HG03442 (cell line): ENCODE measurements at regions not wholly inside any gene's neighbourhood (a gene's known extent, or its start where the extent isn't known, plus 50 kb on each side); places are given as distances from the start of the nearest gene placed in this dataset.
"Not testable (repeated sequence)": the region's sequence is repeated elsewhere in the genome, so short reads cannot be mapped to it uniquely, and the experiment has no call there.

Experiments used
- ATAC-seq: cut with Tn5 transposase; IDR thresholded peaks from one replicate; pipeline ENCODE4 v1.9.1; 2021; ENCODE audit warnings: mild to moderate bottlenecking, moderate library complexity; ENCODE audit not compliant: unreplicated experiment

DNA sequence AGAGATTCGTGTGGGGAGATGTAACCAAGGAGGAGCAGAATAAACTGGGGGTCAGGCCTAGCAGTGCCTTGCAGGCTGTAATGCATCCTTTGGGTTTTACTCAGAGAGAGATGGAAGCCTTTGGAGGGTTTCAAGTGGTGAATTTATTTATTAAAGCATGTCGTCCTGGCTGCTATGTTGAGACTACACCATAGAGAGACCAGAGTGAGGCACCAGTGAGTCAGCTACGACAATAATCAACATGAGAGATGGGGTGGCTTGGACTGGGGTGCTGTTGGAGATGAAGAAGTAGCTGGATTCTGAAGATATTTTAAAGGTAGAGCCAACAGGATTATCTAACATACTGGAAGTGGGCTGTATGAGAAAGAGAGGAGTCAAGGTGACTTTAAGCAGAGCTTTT, 335.3 kb upstream of the ARHGEF26 start:
- no peak for ATAC-seq

DNA sequence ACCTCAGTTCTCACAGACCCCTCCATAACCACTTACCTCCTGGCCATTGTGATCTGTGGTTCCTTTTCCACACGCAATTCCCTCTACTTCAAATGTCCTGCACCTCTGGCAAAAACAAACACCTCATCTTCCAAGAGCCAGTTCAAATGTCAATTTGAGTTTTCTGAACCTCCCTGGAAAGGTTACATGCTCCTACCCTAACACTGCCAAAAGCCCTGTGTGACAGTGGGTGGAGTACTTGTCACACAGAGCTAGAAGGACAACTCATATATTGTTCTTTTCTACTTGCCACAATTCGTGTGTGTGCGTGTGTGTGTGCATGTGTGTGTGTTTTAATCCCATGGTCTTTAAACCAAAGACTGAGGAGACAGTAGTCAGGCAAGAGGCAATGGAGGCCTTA, 331.8 kb upstream of the ARHGEF26 start:
- no peak for ATAC-seq

DNA sequence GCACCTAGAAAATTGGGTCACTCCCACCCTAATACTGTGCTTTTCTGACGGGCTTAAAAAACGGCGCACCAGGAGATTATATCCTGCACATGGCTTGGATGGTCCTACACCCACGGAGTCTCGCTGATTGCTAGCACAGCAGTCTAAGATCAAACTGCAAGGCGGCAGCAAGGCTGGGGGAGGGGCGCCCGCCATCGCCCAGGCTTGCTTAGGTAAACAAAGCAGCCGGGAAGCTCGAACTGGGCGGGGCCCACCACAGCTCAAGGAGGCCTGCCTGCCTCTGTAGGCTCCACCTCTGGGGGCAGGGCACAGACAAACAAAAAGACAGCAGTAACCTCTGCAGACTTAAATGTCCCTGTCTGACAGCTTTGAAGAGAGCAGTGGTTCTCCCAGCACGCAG, 324.1 kb upstream of the ARHGEF26 start:
- not testable (repeated sequence) for ATAC-seq

DNA sequence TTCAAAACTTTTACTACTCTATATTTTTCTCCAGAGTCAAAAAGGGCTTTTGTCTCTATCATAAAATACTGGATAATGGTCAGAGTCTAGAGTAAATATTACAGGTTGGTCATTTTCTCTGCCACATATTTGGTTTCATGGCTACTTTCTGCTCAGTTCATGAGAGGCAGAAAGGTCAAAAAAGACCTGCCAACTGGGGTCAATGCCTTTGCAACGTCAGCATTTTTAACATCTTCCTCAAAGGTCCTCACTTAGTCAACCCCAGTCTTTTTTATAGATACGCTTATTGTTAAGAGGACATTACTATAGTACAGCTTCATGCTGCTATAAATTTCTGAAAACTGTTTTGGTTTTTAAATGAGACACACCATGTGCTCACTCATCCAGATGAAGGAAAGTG, 312.1 kb upstream of the ARHGEF26 start:
- no peak for ATAC-seq

DNA sequence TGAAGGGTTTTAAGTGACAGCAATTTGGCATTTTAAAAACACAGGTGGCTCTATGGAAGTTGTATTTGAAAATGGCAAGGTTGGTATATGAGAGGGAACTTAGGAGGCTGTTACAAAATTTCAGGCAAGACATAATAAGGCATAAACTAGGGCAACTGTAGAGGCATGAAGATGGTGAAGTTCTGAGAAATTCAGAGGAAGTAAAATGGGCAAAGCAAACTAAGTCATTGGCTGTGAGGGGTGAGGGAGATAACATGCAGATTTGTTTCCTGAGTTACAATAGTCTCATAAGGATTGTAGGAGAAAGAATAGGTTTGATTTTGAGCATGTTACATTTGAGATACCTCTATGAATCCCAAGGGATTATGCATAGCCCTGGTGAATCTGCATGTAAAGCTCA, 302.9 kb upstream of the ARHGEF26 start:
- ATAC-seq = no peak

DNA sequence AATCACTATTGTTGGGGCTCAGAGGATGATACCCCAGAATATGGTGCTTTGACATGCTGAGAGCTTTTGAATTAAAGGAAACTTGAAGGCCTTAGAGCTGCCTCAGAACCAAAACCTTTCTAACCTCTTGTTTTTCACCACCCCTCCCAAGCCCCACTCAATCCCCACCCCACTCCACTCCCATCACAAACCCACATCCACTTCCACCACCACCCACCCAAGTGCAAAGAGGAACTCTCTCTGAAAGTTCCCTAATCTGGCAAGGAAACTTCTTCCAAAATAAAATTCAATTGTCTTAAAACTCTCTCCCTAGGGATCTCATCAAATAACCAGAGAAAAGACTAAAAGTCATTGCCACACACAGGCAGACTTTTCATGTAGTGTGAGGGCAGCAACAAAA, 301.2 kb upstream of the ARHGEF26 start:
- no peak for ATAC-seq

DNA sequence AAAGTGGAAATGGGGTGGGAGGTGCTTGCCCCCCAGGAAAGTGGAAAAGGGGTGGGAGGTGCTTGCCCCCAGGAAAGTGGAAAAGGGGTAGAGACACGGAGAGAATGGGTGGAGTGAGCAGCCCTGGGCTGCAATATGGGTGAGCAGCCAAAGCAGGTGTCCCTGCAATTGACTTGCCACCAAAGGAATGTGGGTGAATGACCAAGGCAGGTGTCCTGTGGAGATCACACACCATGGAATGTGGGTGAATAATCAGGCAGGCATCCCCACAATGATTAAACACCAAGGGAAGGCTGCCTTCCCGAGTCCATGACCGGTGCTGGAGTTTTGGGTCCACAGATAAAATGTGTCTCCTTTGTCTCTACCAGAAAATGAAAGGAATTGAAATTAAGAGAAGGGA, 292.8 kb upstream of the ARHGEF26 start:
- ATAC-seq = not testable (repeated sequence)

DNA sequence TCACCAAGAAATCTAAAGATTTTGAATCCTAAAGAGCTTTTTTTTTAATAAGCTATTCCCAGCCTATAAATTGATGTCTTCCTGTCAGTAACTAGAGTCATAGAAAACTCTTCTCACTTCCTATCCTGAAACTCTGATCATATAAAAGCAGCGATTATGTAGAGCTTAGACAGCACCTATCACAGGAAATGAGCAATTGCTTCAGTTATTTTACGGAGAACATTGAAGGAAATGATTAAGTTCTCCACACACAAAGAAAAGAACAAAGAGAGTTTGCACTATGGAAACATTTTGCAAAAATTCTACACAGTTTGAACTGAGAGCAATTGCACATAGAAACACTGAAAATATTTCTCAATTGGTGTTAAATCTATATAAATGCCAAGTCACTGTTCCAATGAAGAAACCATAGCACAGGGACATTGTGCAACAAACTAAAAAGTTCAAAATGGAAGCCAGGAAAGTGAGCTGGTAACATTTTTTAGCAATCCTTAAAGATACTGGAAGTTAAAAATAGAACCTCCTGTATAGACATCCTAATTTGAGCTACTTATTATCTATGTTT, 291.5 kb upstream of the ARHGEF26 start:
- ATAC-seq = no peak

DNA sequence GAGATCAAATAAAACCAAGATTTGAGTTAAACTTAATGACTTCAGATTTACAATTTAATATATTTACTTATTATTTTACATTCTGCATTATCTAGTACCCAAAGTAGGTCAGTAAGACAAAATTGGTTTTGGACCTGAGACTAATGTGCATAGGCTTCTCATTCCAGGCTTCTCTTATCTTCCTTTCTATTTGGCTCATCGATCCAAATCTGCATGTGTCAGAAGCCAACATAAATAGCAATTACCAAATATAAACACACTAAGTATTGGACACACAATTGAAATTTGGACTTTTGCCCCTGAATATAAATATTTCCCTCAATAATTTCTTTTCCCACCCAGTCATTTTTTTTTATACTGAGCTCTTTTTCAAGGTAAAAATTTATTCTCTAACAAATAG, 290.6 kb upstream of the ARHGEF26 start:
- no peak for ATAC-seq

DNA sequence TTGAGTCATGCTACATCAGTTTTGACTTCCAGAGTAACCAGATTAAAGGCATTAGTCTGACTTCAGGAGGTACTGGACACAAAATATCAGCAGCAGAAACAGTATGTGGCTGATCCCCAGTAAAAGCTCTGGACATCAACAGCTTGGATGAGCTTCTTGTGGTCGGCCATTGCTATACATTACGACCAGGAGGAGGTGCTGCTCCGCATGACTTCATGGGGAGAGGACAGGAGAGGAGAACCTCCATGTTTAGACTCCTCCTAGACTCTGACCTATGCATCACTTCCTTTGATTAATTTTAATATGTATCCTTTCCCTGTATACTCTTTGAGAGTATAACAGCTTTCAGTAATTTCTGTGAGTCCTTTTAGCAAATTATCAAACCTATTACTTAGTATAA, 285.6 kb upstream of the ARHGEF26 start:
- ATAC-seq = no peak

DNA sequence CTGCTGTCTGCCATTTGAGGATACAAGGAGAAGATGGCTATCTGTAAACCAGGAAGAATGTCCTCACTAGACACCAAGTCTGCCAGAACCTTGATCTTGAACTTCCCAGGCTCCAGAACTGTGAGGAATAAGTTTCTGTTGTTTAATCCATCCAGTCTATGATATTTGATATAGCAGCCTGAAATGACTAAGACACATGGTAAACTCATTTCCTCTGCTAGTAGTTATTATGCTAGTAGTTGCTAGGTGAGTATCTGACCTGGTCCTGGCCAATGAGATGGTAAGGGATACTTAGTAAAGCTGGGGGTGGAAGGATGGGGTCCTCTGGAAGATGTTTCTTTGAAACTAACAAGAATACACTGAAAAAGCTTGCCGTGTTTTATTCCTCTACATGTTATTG, 280.7 kb upstream of the ARHGEF26 start:
- no peak for ATAC-seq

DNA sequence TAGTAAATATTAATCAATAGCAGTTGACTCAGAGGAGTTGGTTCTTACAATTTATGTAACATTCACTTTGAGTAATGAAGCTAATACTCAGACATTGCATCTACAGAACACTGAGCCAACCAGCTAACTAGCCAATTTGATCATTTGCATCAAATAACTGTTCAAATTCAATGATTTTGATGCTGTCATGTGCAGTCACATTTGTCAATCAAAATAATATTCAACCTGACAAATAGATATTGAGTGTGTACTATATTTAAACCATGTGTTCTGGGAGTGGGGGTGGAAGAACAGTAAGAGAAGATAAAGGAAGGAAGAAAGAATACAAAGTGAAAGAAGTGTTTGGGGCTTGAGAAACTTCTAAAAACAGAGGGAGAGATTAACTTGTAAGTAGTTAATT, 277.2 kb upstream of the ARHGEF26 start:
- ATAC-seq = no peak

DNA sequence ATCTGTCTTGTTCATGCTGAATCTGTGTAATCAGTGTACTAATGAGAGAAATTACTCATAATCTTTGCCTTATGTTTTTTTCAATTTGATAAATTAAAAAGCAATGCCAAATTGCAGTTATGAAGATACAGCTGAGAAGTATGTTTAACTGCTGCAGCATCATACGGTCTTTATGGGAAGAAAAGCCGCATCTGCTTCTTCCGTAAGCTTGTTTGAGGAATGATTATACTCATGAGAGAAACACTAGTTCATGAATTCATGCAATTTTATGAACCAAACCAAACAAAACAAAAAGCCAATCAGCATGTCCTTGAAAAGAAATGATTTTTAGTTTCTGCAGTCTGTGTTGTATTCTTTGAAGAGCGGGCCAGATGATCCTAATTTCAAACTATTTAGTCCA, 275.9 kb upstream of the ARHGEF26 start:
- ATAC-seq = no peak

DNA sequence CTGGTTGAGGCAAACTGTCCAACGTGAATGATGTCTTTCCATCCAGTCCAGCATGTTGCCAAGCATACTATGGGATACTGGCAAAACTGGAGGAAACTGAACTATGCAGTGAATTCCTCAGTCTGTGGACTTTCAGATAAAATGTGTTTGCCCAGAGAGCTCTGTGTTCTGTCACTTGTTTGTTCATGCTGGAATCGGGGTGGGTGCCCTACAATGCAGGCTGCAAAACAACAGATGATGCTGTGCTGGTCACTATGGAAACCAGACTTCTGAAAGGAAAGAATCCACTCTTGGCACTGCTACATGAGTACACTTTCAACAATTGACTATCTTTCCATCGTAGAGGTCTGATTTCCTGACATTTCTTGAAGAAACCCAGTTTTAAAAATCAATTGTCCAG, 272.5 kb upstream of the ARHGEF26 start:
- ATAC-seq = no peak

DNA sequence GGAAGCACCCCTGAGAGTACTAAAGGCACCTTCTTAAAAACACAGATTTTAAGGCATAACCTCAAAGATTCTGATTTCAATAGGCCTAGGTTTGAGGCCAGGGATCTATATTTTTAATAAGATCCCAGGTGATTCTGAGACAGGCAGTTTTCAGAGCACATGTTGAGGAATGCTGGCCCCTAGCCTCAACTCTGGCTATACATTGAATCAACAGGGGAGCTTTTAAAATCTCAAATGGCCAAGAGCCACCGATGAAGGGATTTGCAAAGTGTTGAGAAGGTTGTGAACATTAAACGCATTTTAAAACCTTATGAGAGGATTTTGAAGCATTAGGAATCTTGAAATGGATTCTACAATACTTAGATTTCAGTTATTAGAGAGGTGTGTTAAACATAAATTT, 268.8 kb upstream of the ARHGEF26 start:
- ATAC-seq = no peak

DNA sequence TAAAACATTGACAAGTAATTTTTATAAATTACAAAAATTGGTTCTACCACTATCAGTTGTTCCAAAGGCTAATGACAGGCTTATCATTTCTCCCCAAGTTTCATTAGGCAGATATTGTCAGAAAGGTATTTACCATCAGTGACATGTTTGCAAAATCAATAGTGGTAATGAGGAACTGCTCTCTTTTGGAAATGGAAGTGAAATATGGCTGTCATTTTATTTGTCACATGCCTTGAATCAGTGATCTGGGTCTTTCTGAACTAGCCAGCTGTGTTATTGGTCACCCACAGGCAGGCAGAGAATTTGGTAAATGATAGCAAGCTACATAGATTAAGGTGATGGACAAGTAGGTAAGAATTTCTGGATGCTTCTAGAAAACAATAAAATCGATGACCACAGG, 268.0 kb upstream of the ARHGEF26 start:
- ATAC-seq = no peak

DNA sequence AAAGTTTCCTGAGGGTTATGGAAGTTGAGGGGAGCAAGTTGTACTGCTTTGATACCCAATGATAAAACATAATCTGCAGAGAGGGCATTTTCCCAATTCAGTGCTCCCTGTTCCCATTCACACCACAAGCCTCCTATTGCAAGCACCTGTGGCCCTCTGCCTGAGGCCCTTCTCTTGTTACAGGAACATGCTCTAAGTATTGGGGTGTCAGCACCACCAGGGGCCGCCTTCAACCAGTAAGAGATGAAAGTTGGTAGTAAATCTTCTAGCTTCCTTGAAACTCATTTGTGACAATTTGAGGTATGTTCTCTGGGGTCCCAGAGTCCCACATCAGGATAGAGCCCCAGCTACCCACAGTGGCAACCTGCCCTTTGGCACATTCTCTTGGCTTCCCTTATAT, 265.4 kb upstream of the ARHGEF26 start:
- ATAC-seq = peak; percentile 67

DNA sequence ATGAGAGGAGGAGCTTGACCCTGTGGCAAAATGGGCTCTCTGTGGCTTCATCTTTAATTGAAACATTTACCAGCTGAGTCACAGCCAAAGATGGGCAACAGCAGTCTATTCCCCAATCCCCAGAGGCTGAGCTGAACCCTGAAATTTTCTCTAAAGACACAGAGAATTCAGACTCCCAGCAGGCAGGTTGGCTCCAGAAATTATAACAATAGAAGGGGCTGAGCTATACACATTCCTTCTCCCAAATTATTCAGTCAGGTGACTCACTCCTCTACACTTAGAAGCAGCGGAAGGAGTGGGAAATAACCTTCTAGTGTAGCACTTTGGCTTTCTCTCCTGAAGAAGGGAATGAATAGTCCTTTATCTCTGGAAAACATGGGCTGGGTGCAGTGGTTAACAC, 264.3 kb upstream of the ARHGEF26 start:
- no peak for ATAC-seq

DNA sequence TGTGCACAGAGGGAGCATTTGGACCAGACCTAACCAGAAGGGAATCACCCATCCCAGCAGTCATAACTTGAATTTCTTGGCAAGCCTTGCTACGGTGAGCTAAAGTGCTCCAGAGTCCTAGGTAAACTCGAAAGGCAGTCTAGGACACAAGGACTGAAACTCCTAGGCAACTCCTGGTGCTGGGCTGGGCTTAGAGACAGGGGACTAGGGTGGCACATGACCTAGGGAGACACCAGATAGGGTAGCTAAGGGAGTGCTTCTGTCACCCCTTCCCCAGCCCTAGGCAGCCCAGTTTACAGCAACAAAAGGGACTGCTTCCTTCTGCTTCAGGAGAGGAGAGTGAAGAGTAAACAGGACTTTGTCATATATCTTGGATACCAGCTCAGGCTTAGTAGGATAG, 256.4 kb upstream of the ARHGEF26 start:
- ATAC-seq = no peak

DNA sequence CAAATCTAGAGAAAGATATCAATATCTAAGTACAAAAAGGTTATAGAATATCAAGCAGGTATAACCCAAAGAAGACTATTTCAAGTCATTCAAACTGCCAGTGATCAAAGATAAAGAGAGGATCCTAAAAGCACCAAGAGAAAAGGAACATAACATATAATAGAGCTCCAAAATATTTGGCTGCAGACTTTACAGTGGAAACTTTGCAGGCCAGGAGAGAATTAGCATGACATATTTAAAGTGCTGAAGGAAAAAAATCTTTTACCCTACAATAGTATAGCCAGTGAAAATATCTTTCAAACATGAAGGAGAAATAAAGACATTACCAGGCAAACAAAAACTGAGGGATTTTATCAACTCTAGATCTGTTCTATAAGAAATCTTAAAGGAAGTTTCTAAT, 254.3 kb upstream of the ARHGEF26 start:
- ATAC-seq = no peak

DNA sequence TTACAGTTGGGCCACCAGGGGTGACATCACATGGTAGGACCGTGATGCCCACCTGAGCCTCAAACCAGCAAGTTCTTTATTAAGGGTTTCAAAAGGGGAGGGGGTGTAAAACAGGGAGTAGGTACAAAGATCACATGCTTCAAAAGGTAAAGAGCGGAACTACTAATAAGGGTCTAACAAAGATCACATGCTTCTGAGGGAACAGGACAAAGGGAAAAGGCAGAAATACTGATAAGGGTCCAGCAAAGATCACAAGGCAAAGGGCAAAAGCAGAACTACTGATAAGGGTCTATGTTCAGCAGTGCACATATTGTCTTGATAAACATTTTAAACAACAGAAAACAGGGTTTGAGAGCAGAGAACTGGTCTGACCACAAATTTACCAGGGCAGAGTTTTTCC, 246.8 kb upstream of the ARHGEF26 start:
- ATAC-seq = not testable (repeated sequence)

DNA sequence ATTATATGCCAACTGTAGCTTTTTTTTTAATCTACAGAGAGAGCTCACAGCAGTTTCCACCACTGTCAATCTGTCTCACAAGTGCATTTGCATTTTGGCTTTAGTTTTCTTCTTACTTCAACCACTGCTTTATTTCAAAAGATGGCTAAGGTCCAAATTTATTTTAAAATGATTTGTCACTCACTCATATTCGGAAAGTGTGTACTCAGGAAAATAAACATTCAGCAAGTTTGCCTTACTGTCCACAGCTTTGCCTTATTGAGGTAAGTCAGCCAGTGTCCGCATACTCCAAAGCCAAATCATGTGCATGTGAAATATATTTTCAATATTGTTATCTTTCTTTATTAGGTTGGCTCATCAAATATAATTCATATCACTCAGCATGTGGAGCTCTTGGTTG, 240.7 kb upstream of the ARHGEF26 start:
- no peak for ATAC-seq

DNA sequence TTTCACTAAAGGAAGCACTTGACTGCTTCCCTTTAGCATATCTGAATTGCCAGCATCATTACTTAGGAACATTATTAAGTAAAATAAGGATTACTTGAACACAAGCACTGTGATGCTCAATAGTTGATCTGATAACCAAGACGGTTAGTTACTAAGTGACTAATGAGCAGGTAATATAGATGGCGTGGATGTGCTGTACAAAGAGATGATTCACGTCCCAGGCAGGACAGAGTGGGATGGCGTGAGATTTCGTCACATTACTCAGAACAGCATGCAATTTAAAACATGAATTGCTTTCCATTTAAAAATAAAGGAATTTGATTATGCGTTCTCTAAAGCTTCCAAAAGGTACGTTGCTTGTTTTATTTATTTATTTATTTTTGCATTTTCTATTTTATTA, 240.0 kb upstream of the ARHGEF26 start:
- ATAC-seq = no peak

DNA sequence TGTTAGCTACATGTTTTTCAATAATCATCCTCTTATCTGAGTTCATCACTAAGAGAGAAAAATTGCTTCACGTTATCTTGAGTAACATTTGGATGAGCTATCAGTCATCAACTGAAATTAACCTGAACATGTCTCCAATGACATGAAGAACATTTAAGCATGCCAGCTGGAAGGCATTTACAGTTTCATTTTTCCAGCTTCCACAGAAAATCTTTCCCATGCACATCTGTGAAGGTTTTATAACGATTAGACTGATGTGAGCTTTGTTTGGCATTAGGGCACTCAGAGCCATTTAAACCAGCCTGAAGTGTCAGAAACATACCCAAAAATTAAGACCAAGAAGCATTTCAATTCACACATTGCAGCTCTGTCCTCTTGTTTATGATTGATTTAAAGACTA, 235.8 kb upstream of the ARHGEF26 start:
- ATAC-seq = no peak
